ENCODE measurements at regions not wholly inside any gene's neighbourhood (a gene's known extent, or its start where the extent isn't known, plus 50 kb on each side); places are given as distances from the start of the nearest gene placed in this dataset.
A peak's percentile ranks its signal among the peaks of the same experiment; 100 is the strongest.

DNA sequence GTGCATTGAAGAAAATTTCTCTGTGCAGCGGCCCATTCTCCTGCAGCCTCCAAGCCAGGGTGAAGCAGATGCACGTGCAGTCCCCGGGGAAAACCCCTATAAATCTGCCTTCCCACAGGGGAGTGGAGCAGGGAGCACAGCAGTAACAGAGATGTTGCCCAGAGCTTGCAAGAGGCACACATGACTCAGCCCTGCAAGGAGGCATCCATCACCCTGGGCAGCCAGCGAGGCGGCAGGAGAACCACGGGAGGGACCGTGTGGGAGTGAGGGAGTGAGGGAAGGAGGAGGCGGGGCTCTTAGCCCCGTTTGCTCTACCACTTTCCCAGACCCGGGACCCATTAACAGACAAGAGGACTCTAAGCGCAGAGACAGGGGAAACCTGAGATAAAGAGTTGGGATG is 96.2 kb upstream of the ARAP3 start:
- Histone ChIP-seq H3K79me2 (ENCODE audit: control insufficient read depth, insufficient read depth, low read length) (no peaks in the 10 kb centered on the region), H3K4me2 (ENCODE audit: extremely low read depth, insufficient read depth, low read length) (no peak overlapping the region), H4K20me1 (ENCODE audit: control insufficient read depth, extremely low read depth, insufficient read depth, low read length) (no peaks in the 10 kb centered on the region), H3K4me3 (replicated peaks in 1 of 4; ENCODE audit: control extremely low read depth in 1 of 4, insufficient read depth in 1 of 4, low read depth in 3 of 4, low read length in 4 of 4) (no peak overlapping the region), H2AFZ (ENCODE audit: low read length) (no peak overlapping the region), H3K27me3 (ENCODE audit: control insufficient read depth, insufficient read depth, low read length) (peaks cover 8% of the 10 kb centered on the region), H3K4me1 (ENCODE audit: control insufficient read depth, extremely low read depth, insufficient read depth, low read length) (no peaks in the 10 kb centered on the region), H3K9ac (ENCODE audit: insufficient read depth, low read length) (no peak overlapping the region), H3K36me3 (ENCODE audit: control insufficient read depth, insufficient read depth, low read length) (no peaks in the 10 kb centered on the region), H3K27ac (ENCODE audit: insufficient read depth, low read length) (no peak overlapping the region), H3K9me3 (ENCODE audit: control insufficient read depth, insufficient read depth, low read depth, low read length) (no peaks in the 10 kb centered on the region)
- peak; percentile 86 to 90 for DNase-seq (ENCODE audit: low read depth in 2 of 2)
- TF ChIP-seq EZH2 (IDR thresholded peaks at IDR 0.05; ENCODE audit: low read length, missing control alignments) (no peak), CTCF (conservative IDR thresholded peaks at IDR 0.05 in 1 of 2, IDR thresholded peaks at IDR 0.05 in 1 of 2; ENCODE audit: low read depth in 1 of 2, low read length in 2 of 2) (no peak)

- TF ChIP-seq EZH2 (IDR thresholded peaks at IDR 0.05; ENCODE audit: low read length, missing control alignments) = no peak
- TF ChIP-seq CTCF (conservative IDR thresholded peaks at IDR 0.05 in 1 of 2, IDR thresholded peaks at IDR 0.05 in 1 of 2; ENCODE audit: low read depth in 1 of 2, low read length in 2 of 2) = no peak
- peaks cover 7% of the 10 kb centered on the region for H3K27me3 ChIP-seq (ENCODE audit: control insufficient read depth, insufficient read depth, low read length)
Observed at GRCh38 chr5:141777711-141778110, 95.7 kb upstream of the ARAP3 start.

GRCh38 chr5:141777130-141777529 is 95.1 kb upstream of the ARAP3 start:
- H3K9me3 ChIP-seq (ENCODE audit: control insufficient read depth, insufficient read depth, low read depth, low read length) = no peaks in the 10 kb centered on the region
- no peaks in the 10 kb centered on the region for H4K20me1 ChIP-seq (ENCODE audit: control insufficient read depth, extremely low read depth, insufficient read depth, low read length)
- peaks cover 5% of the 10 kb centered on the region for H3K27me3 ChIP-seq (ENCODE audit: control insufficient read depth, insufficient read depth, low read length)
- no peak overlapping the region for H2AFZ ChIP-seq (ENCODE audit: low read length)
- H3K4me2 ChIP-seq (ENCODE audit: extremely low read depth, insufficient read depth, low read length) = no peak overlapping the region
- TF ChIP-seq CTCF (conservative IDR thresholded peaks at IDR 0.05 in 1 of 2, IDR thresholded peaks at IDR 0.05 in 1 of 2; ENCODE audit: low read depth in 1 of 2, low read length in 2 of 2) (no peak), EZH2 (IDR thresholded peaks at IDR 0.05; ENCODE audit: low read length, missing control alignments) (no peak)
- H3K4me3 ChIP-seq (replicated peaks in 1 of 4; ENCODE audit: control extremely low read depth in 1 of 4, insufficient read depth in 1 of 4, low read depth in 3 of 4, low read length in 4 of 4) = no peak overlapping the region
- no peak for DNase-seq (ENCODE audit: low read depth in 2 of 2)
- H3K9ac ChIP-seq (ENCODE audit: insufficient read depth, low read length) = no peak overlapping the region
- H3K36me3 ChIP-seq (ENCODE audit: control insufficient read depth, insufficient read depth, low read length) = no peaks in the 10 kb centered on the region
- no peaks in the 10 kb centered on the region for H3K79me2 ChIP-seq (ENCODE audit: control insufficient read depth, insufficient read depth, low read length)
- no peak overlapping the region for H3K27ac ChIP-seq (ENCODE audit: insufficient read depth, low read length)
- H3K4me1 ChIP-seq (ENCODE audit: control insufficient read depth, extremely low read depth, insufficient read depth, low read length) = no peaks in the 10 kb centered on the region

More at GRCh38 chr5:141777711-141778110, 95.7 kb upstream of the ARAP3 start:
- Histone ChIP-seq H3K4me3 (replicated peaks in 1 of 4; ENCODE audit: control extremely low read depth in 1 of 4, insufficient read depth in 1 of 4, low read depth in 3 of 4, low read length in 4 of 4) (no peak overlapping the region), H3K27ac (ENCODE audit: insufficient read depth, low read length) (no peak overlapping the region), H3K9ac (ENCODE audit: insufficient read depth, low read length) (no peak overlapping the region), H4K20me1 (ENCODE audit: control insufficient read depth, extremely low read depth, insufficient read depth, low read length) (no peaks in the 10 kb centered on the region), H3K4me2 (ENCODE audit: extremely low read depth, insufficient read depth, low read length) (no peak overlapping the region), H3K36me3 (ENCODE audit: control insufficient read depth, insufficient read depth, low read length) (no peaks in the 10 kb centered on the region), H3K9me3 (ENCODE audit: control insufficient read depth, insufficient read depth, low read depth, low read length) (no peaks in the 10 kb centered on the region), H3K4me1 (ENCODE audit: control insufficient read depth, extremely low read depth, insufficient read depth, low read length) (no peaks in the 10 kb centered on the region), H2AFZ (ENCODE audit: low read length) (no peak overlapping the region), H3K79me2 (ENCODE audit: control insufficient read depth, insufficient read depth, low read length) (no peaks in the 10 kb centered on the region)
- DNase-seq (ENCODE audit: low read depth in 2 of 2) = no peak

Data from fibroblast of lung (primary cell).